T-cell (primary cell): ENCODE measurements at regions not wholly inside any gene's neighbourhood (a gene's known extent, or its start where the extent isn't known, plus 50 kb on each side); places are given as distances from the start of the nearest gene placed in this dataset.

Experiments used
- ATAC-seq, 4 experiments: fragments of 200-7000 bp in 3 of 4; fragments of 150-1000 bp in 1 of 4; cut with Tn5 transposase; replicated peaks in 1 of 4; 1 replicate in 3 of 4; 2 replicates in 1 of 4; pipeline ENCODE4 v1.10.0; 2021; ENCODE audit warnings: moderate library complexity in 3 of 4, mild to moderate bottlenecking in 2 of 4, moderate number of reproducible peaks in 1 of 4
- CTCF ChIA-PET, 2 donors: fragments of 300-600 bp; sonication (Branson Sonifier 250); formaldehyde crosslinking; loops; one replicate each; lab custom pipeline; 2022; ENCODE audit warnings: antibody characterized with exemption in 2 of 2; lab: Charles Lee
- POLR2A ChIA-PET, 2 donors: fragments of 300-600 bp; sonication (Branson Sonifier 250); formaldehyde crosslinking; loops; one replicate each; lab custom pipeline; 2022; ENCODE audit warnings: antibody characterized with exemption in 2 of 2; lab: Charles Lee
- DNase-seq, 35 experiments: peaks; one replicate each; pipeline versions ENCODE4 v3.0.0 to v3.0.0-alpha.2; 2013 to 2023
- H3K27ac ChIP-seq: one replicate; pipeline ENCODE4 v1.5.1; 2013; ENCODE audit warnings: low read length
- H3K27me3 ChIP-seq, 2 experiments: replicated peaks in 1 of 2; 1 replicate in 1 of 2; 2 replicates in 1 of 2; pipeline versions ENCODE4 v1.6.1 to v1.7.0; 2013; ENCODE audit warnings: low read length in 1 of 2, mixed read lengths in 1 of 2; ENCODE audit not compliant: control insufficient read depth in 2 of 2, insufficient read depth in 2 of 2; ENCODE audit errors: extremely low read depth in 1 of 2
- H3K36me3 ChIP-seq, 2 donors: 1 replicate in 1 of 2; 2 replicates in 1 of 2; pipeline versions ENCODE4 v1.6.1 to v1.7.0; 2013; ENCODE audit warnings: low read length in 1 of 2; ENCODE audit not compliant: control insufficient read depth in 2 of 2, insufficient read depth in 1 of 2; ENCODE audit errors: extremely low read depth in 1 of 2
- H3K4me1 ChIP-seq, 2 experiments: 1 replicate in 1 of 2; 2 replicates in 1 of 2; pipeline versions ENCODE4 v1.6.1 to v1.7.0; 2013; ENCODE audit warnings: low read length in 2 of 2, mixed read lengths in 1 of 2; ENCODE audit not compliant: insufficient read depth in 2 of 2, control insufficient read depth in 1 of 2; ENCODE audit errors: extremely low read depth in 1 of 2
- H3K4me3 ChIP-seq, 2 donors: 1 replicate in 1 of 2; 2 replicates in 1 of 2; pipeline versions ENCODE4 v1.5.1 to v1.7.0; 2013; ENCODE audit warnings: mild to moderate bottlenecking in 2 of 2, low read length in 1 of 2, moderate library complexity in 1 of 2; ENCODE audit not compliant: control insufficient read depth in 1 of 2; ENCODE audit errors: extremely low read depth in 1 of 2
- H3K9me3 ChIP-seq: 2 replicates; pipeline ENCODE4 v1.7.0; 2013
- H3K27ac Mint-ChIP-seq, 2 donors: one replicate each; pipeline ENCODE4 v1.8.0; 2020 to 2021; ENCODE audit warnings: mild to moderate bottlenecking in 2 of 2, mixed read lengths in 2 of 2
- H3K27me3 Mint-ChIP-seq, 2 donors: one replicate each; pipeline ENCODE4 v1.8.0; 2021 to 2022; ENCODE audit warnings: mixed read lengths in 2 of 2
- H3K36me3 Mint-ChIP-seq: one replicate; pipeline ENCODE4 v1.8.0; 2021; ENCODE audit warnings: mixed read lengths
- H3K4me1 Mint-ChIP-seq, 3 donors: one replicate each; pipeline ENCODE4 v1.8.0; 2020 to 2022; ENCODE audit warnings: mixed read lengths in 3 of 3, mild to moderate bottlenecking in 1 of 3
- H3K4me3 Mint-ChIP-seq, 3 donors: one replicate each; pipeline ENCODE4 v1.8.0; 2020 to 2022; ENCODE audit warnings: mild to moderate bottlenecking in 3 of 3, mixed read lengths in 3 of 3, moderate library complexity in 3 of 3
- H3K9me3 Mint-ChIP-seq, 3 donors: one replicate each; pipeline ENCODE4 v1.8.0; 2020 to 2022; ENCODE audit warnings: mixed read lengths in 3 of 3
- WGBS: methylation state at CpG from one replicate; pipeline ENCODE4 v1.1.5; 2013; ENCODE audit warnings: missing lambda C conversion rate; ENCODE audit not compliant: insufficient coverage; 5-methylcytosine and 5-hydroxymethylcytosine counted together

DNA sequence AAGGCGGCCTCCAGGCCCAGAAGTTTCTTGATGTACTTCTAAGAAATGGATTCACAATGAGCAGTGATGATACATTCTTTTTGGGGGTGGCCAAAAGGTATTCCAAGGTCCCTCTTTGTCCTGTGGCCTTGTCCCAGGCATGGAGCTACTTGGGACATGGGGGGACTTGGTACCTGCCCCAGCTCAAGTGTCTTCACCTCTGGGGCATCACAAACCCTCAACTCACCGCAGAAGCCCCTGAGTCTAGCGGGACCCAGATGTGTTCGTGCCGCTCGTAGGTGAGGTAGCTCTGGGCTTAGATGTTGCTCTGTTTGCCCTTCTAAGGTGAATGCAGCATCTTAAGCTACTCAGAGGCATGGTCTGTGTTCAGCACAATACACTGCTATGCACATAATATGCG, 338.0 kb upstream of the IRX4 start:
- Mint-ChIP-seq H3K4me1 (no peaks in the 10 kb centered on the region), H3K27me3 (peaks cover 0 to 13% of the 10 kb centered on the region in 2 donors), H3K27ac (no peak overlapping the region), H3K36me3 (no peaks in the 10 kb centered on the region), H3K4me3 (no peak overlapping the region), H3K9me3 (peaks cover 0 to 9% (median 0%) of the 10 kb centered on the region in 3 donors)
- 92% methylated on average over 6 of the region's 7 CpGs for WGBS
- ChIA-PET CTCF (no interaction called here), POLR2A (no interaction called here)
- Histone ChIP-seq H3K27me3 (peaks cover 0 to 20% of the 10 kb centered on the region in 2 experiments), H3K36me3 (no peaks in the 10 kb centered on the region), H3K9me3 (no peaks in the 10 kb centered on the region), H3K27ac (no peak overlapping the region), H3K4me1 (no peaks in the 10 kb centered on the region), H3K4me3 (no peak overlapping the region)
- no peak for DNase-seq
- no peak for ATAC-seq

DNA sequence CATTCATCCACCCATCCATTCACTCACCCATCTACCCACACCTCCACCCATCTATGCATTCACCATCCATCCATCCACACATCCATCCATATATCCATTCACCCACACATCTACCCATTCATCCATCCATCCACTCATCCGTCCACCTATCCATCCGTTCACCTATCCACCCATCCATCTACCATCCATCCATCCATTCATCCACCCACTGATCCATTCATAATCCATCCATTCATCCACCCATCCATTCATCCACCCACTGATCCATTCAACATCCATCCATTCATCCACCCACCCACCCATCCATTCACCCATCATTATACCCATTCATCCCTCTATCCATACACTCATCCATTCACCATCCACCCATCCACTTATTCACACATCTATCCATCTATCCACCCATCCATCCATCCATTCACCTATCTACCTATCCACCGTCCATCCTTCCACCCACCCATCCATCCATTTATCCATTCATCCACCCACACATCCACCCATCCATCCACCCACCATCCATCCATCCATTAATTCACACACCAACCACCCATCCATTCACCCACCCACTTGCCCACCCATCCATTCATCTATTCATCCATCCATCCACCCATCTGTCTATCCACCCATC, 336.5 kb upstream of the IRX4 start:
- no peaks in the 10 kb centered on the region for H3K36me3 Mint-ChIP-seq
- no peak overlapping the region for H3K4me3 Mint-ChIP-seq
- no peak for ATAC-seq
- Histone ChIP-seq H3K4me1 (no peaks in the 10 kb centered on the region), H3K27ac (no peak overlapping the region), H3K27me3 (peaks cover 0 to 20% of the 10 kb centered on the region in 2 experiments), H3K9me3 (no peaks in the 10 kb centered on the region), H3K4me3 (no peak overlapping the region), H3K36me3 (no peaks in the 10 kb centered on the region)
- ChIA-PET CTCF (no interaction called here), POLR2A (no interaction called here)
- H3K9me3 Mint-ChIP-seq, result peaks cover 0 to 9% (median 0%) of the 10 kb centered on the region in 3 donors
- WGBS, result 80% methylated on average over 3 of the region's 3 CpGs
- H3K27me3 Mint-ChIP-seq, result peaks cover 0 to 13% of the 10 kb centered on the region in 2 donors
- H3K4me1 Mint-ChIP-seq, result no peaks in the 10 kb centered on the region
- DNase-seq, result no peak
- no peak overlapping the region for H3K27ac Mint-ChIP-seq

- DNase-seq, result no peak
- CTCF ChIA-PET, result no interaction called here
- Mint-ChIP-seq H3K9me3 (peaks cover 0 to 9% (median 0%) of the 10 kb centered on the region in 3 donors), H3K36me3 (no peaks in the 10 kb centered on the region), H3K4me1 (no peaks in the 10 kb centered on the region), H3K4me3 (no peak overlapping the region), H3K27me3 (peaks cover 0 to 6% of the 10 kb centered on the region in 2 donors), H3K27ac (no peak overlapping the region)
- Histone ChIP-seq H3K27me3 (peaks cover 0 to 23% of the 10 kb centered on the region in 2 experiments), H3K4me3 (no peak overlapping the region), H3K27ac (no peak overlapping the region), H3K4me1 (no peaks in the 10 kb centered on the region), H3K9me3 (no peaks in the 10 kb centered on the region), H3K36me3 (no peaks in the 10 kb centered on the region)
- WGBS, result 77% methylated on average over 3 of the region's 4 CpGs
- ATAC-seq, result no peak
- POLR2A ChIA-PET, result no interaction called here
Observed at GRCh38 chr5:2217219-2217618, 334.5 kb upstream of the IRX4 start.

DNA sequence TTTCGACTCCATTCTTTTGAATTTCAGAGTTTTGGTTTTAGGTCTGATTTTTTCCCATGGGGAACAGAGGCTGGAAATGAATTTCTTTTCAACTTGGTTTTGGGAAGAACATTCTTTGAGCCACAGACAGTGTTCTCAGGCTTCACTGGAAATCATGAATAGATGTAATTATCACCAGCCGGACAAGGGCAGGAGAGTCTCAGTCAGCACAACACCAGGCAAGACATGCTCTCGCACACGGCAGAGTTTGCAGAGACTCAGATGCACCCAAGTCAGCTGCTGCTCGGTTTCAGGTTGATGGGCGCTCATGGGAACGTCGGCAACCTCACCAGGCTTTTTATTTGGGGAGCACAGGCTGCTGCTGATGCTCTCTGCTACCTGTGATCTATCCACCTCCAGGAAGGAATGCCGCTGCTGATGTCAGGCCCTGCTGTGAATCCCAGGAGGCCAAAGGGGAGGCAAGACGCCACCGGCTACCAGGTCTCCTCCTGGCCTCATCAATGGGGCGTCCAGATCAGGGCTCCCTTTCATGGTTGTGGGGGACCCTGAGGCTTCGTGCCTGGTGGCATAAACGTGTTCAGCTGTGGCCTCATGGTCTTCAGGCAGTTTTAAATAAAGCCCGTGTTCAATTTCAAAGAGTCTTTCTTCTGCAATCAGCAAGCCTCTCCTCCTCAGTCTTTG, 332.3 kb upstream of the IRX4 start:
- ChIA-PET POLR2A (no interaction called here), CTCF (no interaction called here)
- Mint-ChIP-seq H3K27ac (no peak overlapping the region), H3K27me3 (peaks cover 0 to 6% of the 10 kb centered on the region in 2 donors), H3K4me3 (no peak overlapping the region), H3K36me3 (no peaks in the 10 kb centered on the region), H3K9me3 (peaks cover 0 to 9% (median 0%) of the 10 kb centered on the region in 3 donors), H3K4me1 (no peaks in the 10 kb centered on the region)
- Histone ChIP-seq H3K4me3 (no peak overlapping the region), H3K36me3 (no peaks in the 10 kb centered on the region), H3K9me3 (no peaks in the 10 kb centered on the region), H3K27me3 (peaks cover 0 to 11% of the 10 kb centered on the region in 2 experiments), H3K4me1 (no peaks in the 10 kb centered on the region), H3K27ac (no peak overlapping the region)
- no peak for DNase-seq
- no peak for ATAC-seq
- 83% methylated on average over 7 of the region's 15 CpGs for WGBS

DNA sequence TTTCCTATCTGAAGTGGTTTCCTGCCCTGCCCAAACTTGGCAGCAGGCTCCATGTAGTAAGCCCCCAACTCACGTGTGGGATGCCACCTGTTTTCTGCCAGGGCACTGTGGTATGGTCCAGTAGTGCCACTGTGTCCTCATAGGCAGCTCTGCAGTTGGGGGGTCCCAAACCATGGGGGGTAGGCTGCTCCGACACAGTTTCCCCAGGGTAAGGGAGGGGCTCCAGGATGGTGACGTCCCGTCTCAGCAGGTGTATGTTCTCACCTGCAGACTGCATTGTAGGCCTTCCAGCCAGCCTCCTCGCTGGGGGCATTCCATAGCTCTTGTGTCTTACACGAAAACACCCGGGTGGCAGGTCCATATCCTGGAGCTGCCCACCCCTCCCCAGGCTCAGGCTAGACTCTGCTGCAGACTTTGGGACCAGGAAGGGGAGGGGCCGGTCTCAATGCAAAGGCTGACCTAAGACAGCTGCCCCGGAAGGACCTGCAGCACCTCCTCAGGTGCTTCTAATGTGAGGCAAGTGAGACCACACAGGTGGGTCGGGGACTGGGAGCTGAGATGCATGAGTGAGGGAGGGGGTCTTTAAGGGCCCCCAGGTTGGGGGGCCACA, 330.5 kb upstream of the IRX4 start:
- peaks cover 0 to 2% of the 10 kb centered on the region in 2 donors for H3K27me3 Mint-ChIP-seq
- DNase-seq, result no peak
- Histone ChIP-seq H3K27me3 (peaks cover 0 to 11% of the 10 kb centered on the region in 2 experiments), H3K9me3 (no peaks in the 10 kb centered on the region), H3K4me3 (no peak overlapping the region), H3K4me1 (no peaks in the 10 kb centered on the region), H3K36me3 (no peaks in the 10 kb centered on the region), H3K27ac (no peak overlapping the region)
- no peaks in the 10 kb centered on the region for H3K36me3 Mint-ChIP-seq
- H3K4me3 Mint-ChIP-seq, result no peak overlapping the region
- WGBS, result 69% methylated on average over 10 of the region's 10 CpGs
- CTCF ChIA-PET, result no interaction called here
- no peaks in the 10 kb centered on the region for H3K9me3 Mint-ChIP-seq
- H3K27ac Mint-ChIP-seq, result no peak overlapping the region
- no peaks in the 10 kb centered on the region for H3K4me1 Mint-ChIP-seq
- no peak for ATAC-seq
- POLR2A ChIA-PET, result no interaction called here

DNA sequence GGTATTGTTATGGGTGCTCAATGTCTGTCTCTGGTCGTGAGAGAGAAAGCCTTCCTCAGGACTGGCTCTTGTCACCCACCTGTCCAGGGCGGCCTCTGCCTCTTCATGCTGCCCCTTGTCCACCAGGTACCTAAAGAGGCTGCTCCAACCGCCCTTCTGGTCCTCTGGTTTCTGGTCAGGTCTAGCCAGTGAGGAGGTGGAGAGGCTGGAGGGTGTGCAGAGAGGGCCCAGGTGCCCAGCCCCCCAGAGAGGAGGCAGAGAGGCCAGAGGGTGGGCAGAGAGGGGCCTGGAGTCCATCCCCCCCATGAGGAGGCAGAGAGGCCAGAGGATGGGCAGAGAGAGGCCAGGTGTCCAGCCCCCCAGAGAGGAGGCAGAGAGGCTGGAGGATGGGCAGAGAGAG, 329.8 kb upstream of the IRX4 start:
- Mint-ChIP-seq H3K4me1 (no peaks in the 10 kb centered on the region), H3K27ac (no peak overlapping the region), H3K36me3 (no peaks in the 10 kb centered on the region), H3K4me3 (no peak overlapping the region), H3K27me3 (peaks cover 0 to 8% of the 10 kb centered on the region in 2 donors), H3K9me3 (no peaks in the 10 kb centered on the region)
- POLR2A ChIA-PET, result no interaction called here
- 20% methylated on average over 1 of the region's 3 CpGs for WGBS
- H3K27ac ChIP-seq, result no peak overlapping the region
- H3K4me1 ChIP-seq, result no peaks in the 10 kb centered on the region
- DNase-seq, result no peak
- ATAC-seq, result no peak
- H3K36me3 ChIP-seq, result no peaks in the 10 kb centered on the region
- no peak overlapping the region for H3K4me3 ChIP-seq
- no peaks in the 10 kb centered on the region for H3K9me3 ChIP-seq
- CTCF ChIA-PET, result no interaction called here
- peaks cover 0 to 18% of the 10 kb centered on the region in 2 experiments for H3K27me3 ChIP-seq
